ENCODE measurements at regions not wholly inside any gene's neighbourhood (a gene's known extent, or its start where the extent isn't known, plus 50 kb on each side); places are given as distances from the start of the nearest gene placed in this dataset.

DNA sequence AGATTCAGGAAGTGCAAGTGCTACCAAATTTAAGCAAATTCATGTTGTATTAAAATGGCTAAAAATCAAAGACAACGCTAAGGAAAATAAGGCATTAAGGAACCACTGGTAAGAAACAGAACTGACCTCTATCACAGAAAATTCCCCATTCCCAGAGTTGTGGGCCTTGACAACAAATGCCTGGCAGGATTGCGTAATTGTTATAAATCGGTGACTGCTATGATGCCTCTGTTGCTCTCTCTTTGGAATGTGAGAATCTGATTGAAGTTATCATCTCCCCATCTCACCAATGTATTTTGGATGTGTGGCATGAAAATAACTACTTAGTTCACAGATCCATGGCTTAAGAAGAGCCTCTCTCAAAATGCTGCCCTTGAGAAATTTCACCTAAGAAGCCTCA lies 257.3 kb downstream of the OGFRL1 start:
- no peak for TF ChIP-seq SIN3A (IDR thresholded peaks at IDR 0.05; ENCODE audit: borderline replicate concordance, insufficient read depth, low read length)
- no peak for TF ChIP-seq TAF1 (IDR thresholded peaks at IDR 0.05; ENCODE audit: borderline replicate concordance, insufficient read depth, low read length)
- TF ChIP-seq, protein P1, sequence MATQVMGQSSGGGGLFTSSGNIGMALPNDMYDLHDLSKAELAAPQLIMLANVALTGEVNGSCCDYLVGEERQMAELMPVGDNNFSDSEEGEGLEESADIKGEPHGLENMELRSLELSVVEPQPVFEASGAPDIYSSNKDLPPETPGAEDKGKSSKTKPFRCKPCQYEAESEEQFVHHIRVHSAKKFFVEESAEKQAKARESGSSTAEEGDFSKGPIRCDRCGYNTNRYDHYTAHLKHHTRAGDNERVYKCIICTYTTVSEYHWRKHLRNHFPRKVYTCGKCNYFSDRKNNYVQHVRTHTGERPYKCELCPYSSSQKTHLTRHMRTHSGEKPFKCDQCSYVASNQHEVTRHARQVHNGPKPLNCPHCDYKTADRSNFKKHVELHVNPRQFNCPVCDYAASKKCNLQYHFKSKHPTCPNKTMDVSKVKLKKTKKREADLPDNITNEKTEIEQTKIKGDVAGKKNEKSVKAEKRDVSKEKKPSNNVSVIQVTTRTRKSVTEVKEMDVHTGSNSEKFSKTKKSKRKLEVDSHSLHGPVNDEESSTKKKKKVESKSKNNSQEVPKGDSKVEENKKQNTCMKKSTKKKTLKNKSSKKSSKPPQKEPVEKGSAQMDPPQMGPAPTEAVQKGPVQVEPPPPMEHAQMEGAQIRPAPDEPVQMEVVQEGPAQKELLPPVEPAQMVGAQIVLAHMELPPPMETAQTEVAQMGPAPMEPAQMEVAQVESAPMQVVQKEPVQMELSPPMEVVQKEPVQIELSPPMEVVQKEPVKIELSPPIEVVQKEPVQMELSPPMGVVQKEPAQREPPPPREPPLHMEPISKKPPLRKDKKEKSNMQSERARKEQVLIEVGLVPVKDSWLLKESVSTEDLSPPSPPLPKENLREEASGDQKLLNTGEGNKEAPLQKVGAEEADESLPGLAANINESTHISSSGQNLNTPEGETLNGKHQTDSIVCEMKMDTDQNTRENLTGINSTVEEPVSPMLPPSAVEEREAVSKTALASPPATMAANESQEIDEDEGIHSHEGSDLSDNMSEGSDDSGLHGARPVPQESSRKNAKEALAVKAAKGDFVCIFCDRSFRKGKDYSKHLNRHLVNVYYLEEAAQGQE (IDR thresholded peaks at IDR 0.05; ENCODE audit: insufficient read depth in 1 of 2, low read depth in 2 of 2, low read length in 2 of 2), result no peak
- TF ChIP-seq POLR2AphosphoS5 (IDR thresholded peaks at IDR 0.05; ENCODE audit: low read depth, low read length), result no peak

Data from PFSK-1 (cell line).